SK-N-SH (cell line): ENCODE measurements at regions not wholly inside any gene's neighbourhood (a gene's known extent, or its start where the extent isn't known, plus 50 kb on each side); places are given as distances from the start of the nearest gene placed in this dataset.

Experiments used
- CTCF ChIP-seq: fragments of 200-600 bp; sonication (generic); IDR thresholded peaks from 2 replicates; pipeline ENCODE4 v1.6.1; 2017; ENCODE audit warnings: antibody characterized with exemption, mild to moderate bottlenecking, moderate library complexity
- FOXJ3 ChIP-seq: sonication (generic); formaldehyde crosslinking; IDR thresholded peaks from 2 replicates; pipeline ENCODE4 v1.5.1; 2020; ENCODE audit warnings: mild to moderate bottlenecking, missing genetic modification reagents
- JUND ChIP-seq: IDR thresholded peaks from 2 replicates; pipeline ENCODE4 v1.4.0; 2012
- POLR2AphosphoS5 ChIP-seq: IDR thresholded peaks from 2 replicates; pipeline ENCODE4 v1.6.1; 2012; ENCODE audit warnings: low read depth, low read length
- RAD21 ChIP-seq: IDR thresholded peaks from 2 replicates; pipeline ENCODE4 v1.6.1; 2012; ENCODE audit warnings: mild to moderate bottlenecking, low read length
- REST ChIP-seq: IDR thresholded peaks from 2 replicates; pipeline ENCODE4 v1.6.1; 2012; ENCODE audit warnings: mild to moderate bottlenecking, low read depth, low read length, moderate library complexity
- RFX5 ChIP-seq: IDR thresholded peaks from 2 replicates; pipeline ENCODE4 v1.6.1; 2012; ENCODE audit warnings: mild to moderate bottlenecking, improper control_type of control experiment, low read length
- SIN3A ChIP-seq: IDR thresholded peaks from 2 replicates; pipeline ENCODE4 v1.6.1; 2012; ENCODE audit warnings: low read depth, mild to moderate bottlenecking, low read length, moderate library complexity, borderline replicate concordance
- TAF1 ChIP-seq: IDR thresholded peaks from 2 replicates; pipeline ENCODE4 v1.6.1; 2012; ENCODE audit warnings: low read depth, mild to moderate bottlenecking, low read length, moderate library complexity, borderline replicate concordance
- TCF12 ChIP-seq: IDR thresholded peaks from 2 replicates; pipeline ENCODE4 v1.4.0; 2012
- ZBTB33 ChIP-seq: IDR thresholded peaks from 2 replicates; pipeline ENCODE4 v1.4.0; 2012; ENCODE audit warnings: low read depth, borderline replicate concordance

GRCh38 chr9:79289856-79290255 lies 281.9 kb upstream of the TLE4 start:
- TF ChIP-seq ZBTB33 (no peak), SIN3A (no peak), CTCF (no peak), TCF12 (no peak), TAF1 (no peak), JUND (no peak), RAD21 (no peak), POLR2AphosphoS5 (no peak), FOXJ3 (CRISPR knock-in tag) (no peak), REST (no peak), RFX5 (no peak)
